ENCODE measurements at regions not wholly inside any gene's neighbourhood (a gene's known extent, or its start where the extent isn't known, plus 50 kb on each side); places are given as distances from the start of the nearest gene placed in this dataset.

DNA sequence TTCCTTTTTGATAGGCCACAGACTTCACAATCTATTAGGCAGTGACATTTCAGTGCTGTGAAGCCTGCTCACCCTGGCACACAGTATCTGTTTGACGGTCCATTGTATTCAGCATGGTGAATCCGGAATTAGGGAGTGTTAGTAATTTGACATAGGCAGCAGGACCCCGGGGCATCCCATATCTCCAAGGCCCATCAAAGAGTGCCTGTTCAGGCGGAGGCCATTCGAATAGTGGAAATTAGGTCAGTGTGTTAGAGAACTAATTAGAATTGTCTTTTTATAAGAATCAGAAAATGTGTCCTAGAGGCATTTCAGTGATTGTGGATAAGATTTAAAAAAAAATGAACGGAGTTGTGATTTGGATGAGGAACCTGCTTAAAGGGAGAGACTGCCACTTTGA, 818.8 kb upstream of the SOX11 start:
- no peak for DNase-seq (ENCODE audit: low read depth, low spot score)
- H3K4me3 ChIP-seq (ENCODE audit: low read depth, low read length): no peak overlapping the region
- in situ Hi-C loops (cut with HindIII; ENCODE audit: low sequenced_read_pairs): no loop called here
- TF ChIP-seq CTCF (IDR thresholded peaks at IDR 0.05; ENCODE audit: low read depth, low read length): no peak

- TF ChIP-seq CTCF (IDR thresholded peaks at IDR 0.05; ENCODE audit: low read depth, low read length): no peak
- no peak for DNase-seq (ENCODE audit: low read depth, low spot score)
- H3K4me3 ChIP-seq (ENCODE audit: low read depth, low read length): no peak overlapping the region
- in situ Hi-C loops (cut with HindIII; ENCODE audit: low sequenced_read_pairs): no loop called here
These were observed 818.1 kb upstream of the SOX11 start for GRCh38 chr2:4873876-4874593.

DNA sequence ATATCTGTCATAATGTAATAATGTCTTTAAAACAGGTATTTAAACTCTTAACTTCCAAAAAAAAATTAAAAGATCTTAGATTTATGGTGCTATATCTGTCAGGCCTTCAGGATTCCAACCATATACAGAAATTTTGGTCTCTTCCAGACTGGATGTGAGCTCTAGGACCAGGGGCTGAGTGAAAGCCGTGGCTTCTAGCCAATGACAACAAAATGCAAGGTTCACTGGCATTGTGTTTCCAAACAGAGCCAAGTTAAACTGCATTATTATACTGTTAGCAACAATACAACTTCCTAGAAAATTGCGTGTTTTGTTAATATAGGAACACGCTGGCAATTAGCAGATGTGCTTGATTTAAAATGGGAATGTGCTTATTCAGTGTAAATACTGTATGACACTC, 809.8 kb upstream of the SOX11 start:
- no peak for TF ChIP-seq CTCF (IDR thresholded peaks at IDR 0.05; ENCODE audit: low read depth, low read length)
- H3K4me3 ChIP-seq (ENCODE audit: low read depth, low read length): no peak overlapping the region
- in situ Hi-C loops (cut with HindIII; ENCODE audit: low sequenced_read_pairs): no loop called here
- peak; percentile 42 for DNase-seq (ENCODE audit: low read depth, low spot score)

DNA sequence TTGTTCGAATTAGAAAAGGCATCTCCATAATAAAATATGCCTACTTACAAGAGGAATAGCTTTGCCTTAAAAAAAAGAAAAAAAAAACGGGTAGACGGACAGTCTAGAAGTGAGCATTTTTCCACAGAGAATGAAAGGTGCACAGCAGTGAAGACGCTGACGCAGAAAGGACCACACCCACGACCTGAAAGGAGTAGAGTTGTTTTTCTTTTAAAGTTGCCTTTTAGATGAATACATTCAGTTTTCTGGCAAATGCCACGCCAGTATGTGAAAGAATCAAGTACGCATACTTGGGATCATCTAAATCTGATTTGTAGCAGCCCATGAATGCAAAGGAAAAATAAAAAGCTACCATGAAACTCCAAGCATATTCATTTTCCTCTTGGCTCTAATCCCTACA, 809.2 kb upstream of the SOX11 start:
- no peak for TF ChIP-seq CTCF (IDR thresholded peaks at IDR 0.05; ENCODE audit: low read depth, low read length)
- in situ Hi-C loops (cut with HindIII; ENCODE audit: low sequenced_read_pairs): no loop called here
- no peak overlapping the region for H3K4me3 ChIP-seq (ENCODE audit: low read depth, low read length)
- no peak for DNase-seq (ENCODE audit: low read depth, low spot score)

DNA sequence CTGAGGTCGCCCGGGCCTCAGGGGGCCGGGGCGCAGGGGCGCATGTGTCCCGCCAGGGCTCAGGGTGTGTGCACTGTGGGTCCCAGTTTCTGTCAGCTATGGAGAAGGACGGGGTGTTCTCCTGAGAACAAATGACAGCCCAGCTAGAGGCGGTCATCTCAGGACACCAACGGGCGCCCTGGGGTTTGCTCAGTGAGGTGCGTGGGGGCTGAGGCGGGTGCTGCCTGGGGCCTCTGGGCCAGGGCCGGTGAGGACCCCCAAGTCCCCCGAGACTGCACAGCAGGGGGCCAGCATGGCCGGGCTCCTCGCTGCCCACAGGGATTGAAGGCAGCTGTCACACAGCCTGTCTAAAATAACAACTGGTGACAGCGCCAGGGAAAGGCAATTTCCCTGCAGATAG, 808.8 kb upstream of the SOX11 start:
- in situ Hi-C loops (cut with HindIII; ENCODE audit: low sequenced_read_pairs): no loop called here
- no peak for TF ChIP-seq CTCF (IDR thresholded peaks at IDR 0.05; ENCODE audit: low read depth, low read length)
- no peak for DNase-seq (ENCODE audit: low read depth, low spot score)
- no peak overlapping the region for H3K4me3 ChIP-seq (ENCODE audit: low read depth, low read length)

GRCh38 chr2:4884117-4884571, 808.0 kb upstream of the SOX11 start:
- TF ChIP-seq CTCF (IDR thresholded peaks at IDR 0.05; ENCODE audit: low read depth, low read length): no peak
- in situ Hi-C loops (cut with HindIII; ENCODE audit: low sequenced_read_pairs): no loop called here
- no peak for DNase-seq (ENCODE audit: low read depth, low spot score)
- H3K4me3 ChIP-seq (ENCODE audit: low read depth, low read length): no peak overlapping the region
